Hematopoietic multipotent progenitor cell treated with erythropoietin and hydrocortisone succinate and interleukin-3 and kit ligand, for 15 days (in vitro differentiated cells): ENCODE measurements at regions not wholly inside any gene's neighbourhood (a gene's known extent, or its start where the extent isn't known, plus 50 kb on each side); places are given as distances from the start of the nearest gene placed in this dataset.
"Not testable (repeated sequence)": the region's sequence is repeated elsewhere in the genome, so short reads cannot be mapped to it uniquely, and the experiment has no call there.

Source experiments
- DNase-seq: peaks from one replicate; pipeline ENCODE4 v3.0.0-alpha.2; 2015; ENCODE audit warnings: low spot score

DNA sequence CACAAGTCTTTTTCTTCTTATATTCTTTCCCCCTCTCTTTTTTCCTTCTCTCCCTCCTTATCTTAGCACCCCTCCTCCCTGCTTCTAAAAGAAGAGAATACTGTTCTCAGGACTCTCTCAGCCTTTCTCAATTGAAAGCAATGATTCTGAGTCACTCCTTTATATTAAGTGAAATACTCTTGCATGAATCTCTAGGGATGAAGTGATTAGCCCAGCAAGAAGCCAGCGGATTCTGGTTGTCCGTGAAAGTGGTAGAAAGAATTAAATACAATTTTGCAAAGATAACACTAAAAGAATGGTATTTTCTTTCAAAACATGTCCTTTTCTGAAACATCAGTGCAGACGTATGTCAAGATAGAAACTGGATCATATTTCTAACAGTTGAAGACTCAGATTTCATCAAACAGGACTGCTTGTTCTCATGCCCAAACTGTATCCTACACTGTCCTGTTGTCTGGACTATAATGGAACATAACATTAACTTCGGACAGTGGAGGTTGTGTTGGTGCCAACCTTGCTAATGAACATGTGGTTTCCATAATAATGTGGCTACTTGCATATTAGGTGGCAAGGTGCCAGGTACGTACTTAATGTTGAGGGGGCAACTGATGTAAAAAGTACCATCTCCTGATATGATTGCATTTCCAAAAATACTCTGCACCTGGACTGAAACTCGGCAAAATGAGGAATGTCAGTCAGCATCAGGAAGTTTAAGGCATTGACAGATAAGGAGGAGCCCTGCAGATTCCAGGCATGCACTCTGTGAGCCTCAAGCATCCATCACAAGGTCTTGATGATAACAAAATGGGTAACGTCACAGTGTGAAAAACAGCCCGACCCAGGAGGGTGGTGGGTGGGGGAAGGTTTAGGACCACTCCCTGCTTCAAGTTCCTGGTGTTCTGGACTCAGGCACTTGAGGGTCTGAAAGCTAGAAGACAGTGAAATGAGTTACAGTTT lies 357.2 kb downstream of the DLEU7 start:
- no peak for DNase-seq

- DNase-seq, result no peak
Observed at GRCh38 chr13:50493683-50494082, 349.8 kb downstream of the DLEU7 start.

- DNase-seq, result no peak
Observed at GRCh38 chr13:50494138-50494537, 349.4 kb downstream of the DLEU7 start.

- not testable (repeated sequence) for DNase-seq
Observed at GRCh38 chr13:50503212-50503611, 340.3 kb downstream of the DLEU7 start.

DNA sequence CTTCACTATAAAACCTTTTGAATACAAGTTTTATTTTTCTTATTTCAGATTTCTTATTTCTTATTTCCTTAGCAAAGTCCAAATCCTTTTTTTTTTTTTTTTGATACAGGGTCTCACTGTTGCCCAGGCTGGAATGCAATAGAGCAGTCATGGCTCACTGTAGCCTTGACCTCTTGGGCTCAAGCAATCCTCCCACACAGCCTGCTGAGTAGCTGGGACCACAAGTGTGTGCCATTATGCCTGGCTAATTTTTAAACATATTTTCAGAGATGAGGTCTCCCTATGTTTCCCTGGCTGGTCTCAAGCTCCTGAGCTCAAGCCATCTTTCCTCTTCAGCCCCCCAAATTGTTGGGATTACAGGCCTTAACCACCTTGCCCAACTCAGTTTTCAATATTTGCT lies 334.3 kb downstream of the DLEU7 start:
- DNase-seq, result no peak

DNA sequence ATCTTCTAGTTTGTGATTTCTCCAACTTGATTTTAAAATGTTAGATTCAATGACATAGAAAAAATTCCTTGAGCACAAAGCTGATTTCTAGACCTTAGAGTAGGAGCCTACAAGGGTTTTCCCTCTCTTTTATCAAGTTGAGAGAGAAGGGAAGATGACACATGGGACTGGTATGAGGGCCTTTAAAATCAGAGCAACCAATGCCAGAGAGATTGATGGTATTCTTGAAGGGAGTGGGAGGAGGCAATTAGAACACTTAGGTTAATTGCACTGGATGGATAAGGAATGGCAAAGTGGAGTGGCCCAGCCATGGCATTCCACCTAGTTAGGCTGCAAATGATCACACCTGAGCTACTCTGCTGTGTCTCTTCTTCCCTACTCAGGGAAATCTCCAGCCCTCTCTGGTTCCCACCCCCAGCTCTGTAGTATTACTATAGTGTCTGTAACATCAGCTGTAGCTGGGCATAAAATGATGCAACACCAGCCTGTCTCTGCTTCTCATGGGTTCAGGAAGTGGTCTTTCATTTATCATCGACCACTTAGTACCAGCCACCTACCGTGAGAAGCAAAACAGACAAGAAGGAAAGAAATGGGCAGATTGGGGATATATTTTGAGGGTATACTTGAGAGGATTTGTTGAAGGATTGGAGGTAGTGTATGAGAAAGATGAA lies 333.6 kb downstream of the DLEU7 start:
- DNase-seq, result no peak

GRCh38 chr13:50510885-50511545 lies 332.5 kb downstream of the DLEU7 start:
- DNase-seq, result not testable (repeated sequence)

- no peak for DNase-seq
Observed at GRCh38 chr13:50511877-50512341, 331.6 kb downstream of the DLEU7 start.

GRCh38 chr13:50512474-50513299 lies 330.8 kb downstream of the DLEU7 start:
- DNase-seq, result no peak

GRCh38 chr13:50513300-50513877 lies 330.1 kb downstream of the DLEU7 start:
- DNase-seq, result no peak

DNA sequence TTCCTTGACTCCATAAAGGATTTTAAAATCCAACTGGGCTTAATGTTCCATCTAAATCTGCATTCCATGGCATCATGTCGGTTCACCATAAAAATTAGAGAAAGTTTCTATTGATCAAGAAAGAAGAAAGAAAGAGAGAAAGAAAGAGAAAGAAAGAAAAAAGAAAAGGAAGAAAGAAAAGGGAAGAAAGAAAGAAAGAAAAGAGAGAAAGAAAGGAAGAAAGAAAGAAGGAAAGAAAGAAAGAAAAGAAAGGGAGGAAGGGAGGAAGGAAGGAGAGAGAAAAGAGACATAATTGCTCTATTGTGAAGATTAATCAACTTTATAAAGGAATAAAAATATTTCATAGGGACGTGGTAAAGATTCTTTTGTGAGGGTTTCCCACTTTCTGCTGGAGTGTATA lies 329.2 kb downstream of the DLEU7 start:
- no peak for DNase-seq

GRCh38 chr13:50518131-50518530 lies 325.4 kb downstream of the DLEU7 start:
- no peak for DNase-seq

- DNase-seq, result no peak
Observed at GRCh38 chr13:50518781-50519201, 324.7 kb downstream of the DLEU7 start.

DNA sequence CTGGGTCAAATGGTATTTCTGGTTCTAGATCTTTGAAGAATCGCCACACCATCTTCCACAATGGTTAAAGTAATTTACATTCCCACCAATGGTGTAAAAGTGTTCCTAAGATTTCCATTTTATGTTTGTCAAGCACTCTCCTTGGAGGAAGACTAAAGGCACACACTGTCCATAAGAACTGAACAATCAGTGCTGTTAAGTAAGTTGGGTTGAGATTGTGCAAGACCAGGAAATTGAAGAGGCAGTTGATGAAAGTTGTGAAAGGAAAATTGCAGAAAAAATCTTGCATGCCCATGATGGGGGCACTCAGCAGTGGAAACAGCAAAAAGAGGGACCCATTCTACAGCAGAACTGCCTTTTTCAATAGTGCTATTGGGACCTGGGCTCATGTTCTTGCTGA lies 323.6 kb downstream of the DLEU7 start:
- DNase-seq, result no peak

GRCh38 chr13:50521006-50521830 lies 322.3 kb downstream of the DLEU7 start:
- DNase-seq, result no peak

- no peak for DNase-seq
Observed at GRCh38 chr13:50521831-50522149, 321.7 kb downstream of the DLEU7 start.

DNA sequence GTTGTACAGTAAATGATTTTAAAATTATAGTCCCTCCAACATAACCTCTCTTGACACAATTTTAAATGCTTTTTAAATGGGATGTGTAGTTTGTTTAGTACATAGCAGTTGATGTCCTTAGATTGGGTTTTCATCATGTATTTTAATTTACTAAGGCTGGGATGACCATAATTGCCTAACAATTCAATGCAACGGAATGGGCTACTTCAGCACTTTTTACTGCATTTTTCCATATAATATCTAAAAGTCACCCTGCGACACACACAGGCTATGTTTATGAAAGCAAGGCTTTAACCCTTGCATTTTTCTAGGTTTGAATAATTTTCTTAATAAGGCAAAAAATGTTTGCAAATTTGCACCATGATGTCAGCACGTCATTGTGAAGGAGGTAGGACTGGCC lies 321.0 kb downstream of the DLEU7 start:
- DNase-seq, result no peak

DNA sequence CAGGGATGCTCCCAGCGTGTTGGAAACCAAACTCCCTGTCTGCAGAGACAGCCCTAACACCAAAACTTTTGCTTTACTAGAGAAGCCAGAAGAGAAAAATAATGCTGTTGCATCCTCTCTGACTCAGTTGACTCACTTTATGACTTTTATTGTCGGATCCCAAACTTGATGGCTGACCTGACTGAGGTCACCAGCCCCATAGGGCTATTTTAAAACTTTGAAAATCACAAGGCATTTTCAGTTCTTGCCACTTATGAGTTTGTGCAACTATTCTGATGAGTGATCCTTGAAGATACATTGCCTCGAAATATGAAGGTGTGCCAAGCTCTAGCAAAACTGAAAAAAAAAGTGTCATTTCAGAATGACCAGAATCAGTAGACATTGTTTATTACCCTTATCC lies 320.2 kb downstream of the DLEU7 start:
- no peak for DNase-seq

DNA sequence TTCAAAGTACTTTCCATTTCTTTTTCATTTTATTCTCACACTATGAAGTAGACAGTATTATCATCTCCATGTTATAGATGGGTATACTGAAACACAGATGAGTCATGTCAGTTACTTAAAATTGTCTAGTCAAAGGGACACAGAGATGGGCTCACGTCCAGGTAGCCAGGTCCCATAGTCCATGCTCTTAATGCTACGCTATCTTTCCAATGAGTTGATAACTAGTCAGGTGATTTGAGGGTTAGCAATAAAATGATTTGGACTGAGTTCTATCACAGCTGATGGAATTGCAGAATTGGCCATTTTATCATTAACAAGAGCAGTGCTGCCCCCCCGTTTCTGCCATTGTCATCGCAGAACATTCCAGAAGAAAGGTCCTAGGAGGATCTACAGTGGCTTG lies 318.9 kb downstream of the DLEU7 start:
- no peak for DNase-seq

- DNase-seq, result peak; percentile 12
Observed at GRCh38 chr13:50526661-50527071, 316.8 kb downstream of the DLEU7 start.

GRCh38 chr13:50527188-50527587 lies 316.3 kb downstream of the DLEU7 start:
- no peak for DNase-seq
